Mesendoderm (in vitro differentiated cells): ENCODE measurements at regions not wholly inside any gene's neighbourhood (a gene's known extent, or its start where the extent isn't known, plus 50 kb on each side); places are given as distances from the start of the nearest gene placed in this dataset.

Experiments used
- DNase-seq: peaks from one replicate; pipeline ENCODE4 v3.0.0; 2013
- H2AK5ac ChIP-seq: 2 replicates; pipeline ENCODE4 v1.6.1; 2013; ENCODE audit warnings: low read length, inconsistent platforms
- H2BK120ac ChIP-seq: 2 replicates; pipeline ENCODE4 v1.6.1; 2013; ENCODE audit warnings: low read depth, mild to moderate bottlenecking, low read length, moderate library complexity, mixed read lengths
- H2BK15ac ChIP-seq: replicated peaks from 2 replicates; pipeline ENCODE4 v1.6.1; 2013; ENCODE audit warnings: low read depth, mild to moderate bottlenecking, moderate library complexity
- H2BK5ac ChIP-seq: 2 replicates; pipeline ENCODE4 v1.6.1; 2013; ENCODE audit warnings: low read length, inconsistent platforms
- H3K18ac ChIP-seq: 2 replicates; pipeline ENCODE4 v1.6.1; 2013; ENCODE audit warnings: mild to moderate bottlenecking, low read length, mixed read lengths
- H3K23ac ChIP-seq: one replicate; pipeline ENCODE4 v1.6.1; 2013; ENCODE audit warnings: low read length
- H3K27ac ChIP-seq: 2 replicates; pipeline ENCODE4 v1.5.1; 2013; ENCODE audit warnings: low read depth, mild to moderate bottlenecking, inconsistent platforms, low read length, moderate library complexity
- H3K27me3 ChIP-seq: 2 replicates; pipeline ENCODE4 v1.6.1; 2013; ENCODE audit warnings: low read length, control low read depth, mild to moderate bottlenecking, inconsistent platforms; ENCODE audit not compliant: insufficient read depth, poor library complexity
- H3K36me3 ChIP-seq: 2 replicates; pipeline ENCODE4 v1.6.1; 2013; ENCODE audit warnings: low read length, inconsistent platforms; ENCODE audit not compliant: control insufficient read depth, insufficient read depth
- H3K4ac ChIP-seq: one replicate; pipeline ENCODE4 v1.6.1; 2013; ENCODE audit warnings: low read depth, mild to moderate bottlenecking, low read length, moderate library complexity
- H3K4me1 ChIP-seq: 2 replicates; pipeline ENCODE4 v1.6.1; 2013; ENCODE audit warnings: low read depth, low read length, inconsistent platforms; ENCODE audit not compliant: control insufficient read depth
- H3K4me2 ChIP-seq: 2 replicates; pipeline ENCODE4 v1.6.1; 2013; ENCODE audit warnings: low read length
- H3K4me3 ChIP-seq: 2 replicates; pipeline ENCODE4 v1.5.1; 2013; ENCODE audit warnings: mild to moderate bottlenecking, low read length
- H3K56ac ChIP-seq: one replicate; pipeline ENCODE4 v1.6.1; 2013; ENCODE audit warnings: low read length
- H3K79me1 ChIP-seq: 2 replicates; pipeline ENCODE4 v1.6.1; 2013; ENCODE audit warnings: low read length, inconsistent platforms
- H3K79me2 ChIP-seq: 2 replicates; pipeline ENCODE4 v1.6.1; 2013; ENCODE audit warnings: mild to moderate bottlenecking, low read length; ENCODE audit not compliant: control insufficient read depth, insufficient read depth
- H3K9ac ChIP-seq: 2 replicates; pipeline ENCODE4 v1.6.1; 2013; ENCODE audit warnings: low read length, inconsistent platforms
- H4K5ac ChIP-seq: one replicate; pipeline ENCODE4 v1.6.1; 2013; ENCODE audit warnings: low read length
- H4K8ac ChIP-seq: one replicate; pipeline ENCODE4 v1.6.1; 2013; ENCODE audit warnings: low read depth, mild to moderate bottlenecking, control low read depth, low read length, moderate library complexity
- WGBS: extraction: QIAGEN DNeasy Blood & Tissue Kit; methylation state at CpG from one replicate; pipeline ENCODE4 v1.1.7; 2013; ENCODE audit warnings: low lambda C conversion rate, missing lambda C conversion rate; ENCODE audit not compliant: insufficient coverage; ENCODE audit errors: extremely low coverage; 5-methylcytosine and 5-hydroxymethylcytosine counted together

DNA sequence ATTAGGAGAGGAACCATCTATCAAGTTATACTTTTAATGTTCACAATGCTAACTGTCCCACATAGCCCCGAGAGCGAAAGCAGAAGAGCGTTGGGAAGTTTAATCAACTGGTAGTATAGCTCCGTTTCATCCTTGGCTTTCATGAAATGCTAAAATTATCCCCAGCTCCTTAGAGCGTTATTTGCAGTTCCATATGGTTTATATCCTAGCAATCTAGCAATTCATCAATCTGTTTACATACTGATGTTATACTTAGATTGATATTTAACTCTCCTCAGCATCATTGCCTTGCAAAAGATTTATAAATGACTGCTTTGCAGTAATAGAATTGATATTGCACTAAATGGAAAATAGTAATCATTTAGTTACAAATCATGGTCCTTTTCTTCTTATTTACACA, 419.8 kb downstream of the COG6 start:
- no peak overlapping the region for H3K23ac ChIP-seq
- no peak overlapping the region for H3K27ac ChIP-seq
- H3K18ac ChIP-seq: peak overlapping the region; percentile 70
- H3K79me1 ChIP-seq: no peaks in the 10 kb centered on the region
- no peak overlapping the region for H3K4me2 ChIP-seq
- H3K4ac ChIP-seq: no peak overlapping the region
- H2BK15ac ChIP-seq: no peak overlapping the region
- H3K27me3 ChIP-seq: no peaks in the 10 kb centered on the region
- H3K4me1 ChIP-seq: peaks cover 2% of the 10 kb centered on the region
- H3K4me3 ChIP-seq: no peak overlapping the region
- H3K79me2 ChIP-seq: no peaks in the 10 kb centered on the region
- H2AK5ac ChIP-seq: no peak overlapping the region
- no peak overlapping the region for H4K8ac ChIP-seq
- no peak for DNase-seq
- no CpG with 5 or more reads among the region's 5 CpGs for WGBS
- H2BK5ac ChIP-seq: no peak overlapping the region
- no peak overlapping the region for H3K9ac ChIP-seq
- H2BK120ac ChIP-seq: no peak overlapping the region
- no peak overlapping the region for H4K5ac ChIP-seq
- no peak overlapping the region for H3K56ac ChIP-seq
- H3K36me3 ChIP-seq: no peaks in the 10 kb centered on the region

DNA sequence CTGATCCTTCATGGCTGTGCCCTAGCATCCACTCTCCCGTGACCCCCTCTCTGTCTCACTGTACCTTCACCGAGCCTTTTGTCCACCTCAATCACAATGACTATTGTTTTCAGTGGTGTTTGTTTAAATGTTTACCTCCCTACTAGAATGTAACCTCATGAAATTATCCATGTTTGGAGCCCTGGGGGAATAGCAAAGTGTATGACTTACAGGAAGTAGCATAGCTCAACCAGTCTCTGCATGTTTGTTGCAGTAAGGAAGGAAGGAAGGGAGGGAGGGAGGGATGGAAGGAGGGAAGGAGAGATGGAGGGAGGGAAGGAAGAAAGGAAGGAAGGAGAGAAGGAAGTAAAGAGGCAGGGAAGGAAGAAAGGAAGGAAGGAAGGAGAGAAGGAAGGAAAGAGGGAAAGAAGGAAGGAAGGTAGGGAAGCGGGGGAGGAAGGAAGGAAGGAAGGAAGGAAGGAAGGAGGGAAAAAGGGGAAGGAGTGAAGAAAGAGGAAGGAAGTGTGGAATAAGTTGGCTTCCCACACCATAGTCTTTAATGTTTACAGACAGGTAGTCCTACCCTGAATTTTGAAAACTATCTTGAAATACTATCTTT, 421.4 kb downstream of the COG6 start:
- Histone ChIP-seq H3K4me2 (no peak overlapping the region), H3K36me3 (no peaks in the 10 kb centered on the region), H2BK5ac (no peak overlapping the region), H3K79me1 (no peaks in the 10 kb centered on the region), H3K23ac (no peak overlapping the region), H2AK5ac (no peak overlapping the region), H2BK120ac (no peak overlapping the region), H3K4me3 (no peak overlapping the region), H3K27me3 (no peaks in the 10 kb centered on the region), H3K4ac (no peak overlapping the region), H4K5ac (no peak overlapping the region), H3K18ac (no peak overlapping the region), H3K56ac (no peak overlapping the region), H3K9ac (no peak overlapping the region), H4K8ac (no peak overlapping the region), H3K79me2 (no peaks in the 10 kb centered on the region), H3K4me1 (peaks cover 2% of the 10 kb centered on the region), H3K27ac (no peak overlapping the region), H2BK15ac (no peak overlapping the region)
- no peak for DNase-seq
- WGBS: 33% methylated on average over 1 of the region's 3 CpGs

DNA sequence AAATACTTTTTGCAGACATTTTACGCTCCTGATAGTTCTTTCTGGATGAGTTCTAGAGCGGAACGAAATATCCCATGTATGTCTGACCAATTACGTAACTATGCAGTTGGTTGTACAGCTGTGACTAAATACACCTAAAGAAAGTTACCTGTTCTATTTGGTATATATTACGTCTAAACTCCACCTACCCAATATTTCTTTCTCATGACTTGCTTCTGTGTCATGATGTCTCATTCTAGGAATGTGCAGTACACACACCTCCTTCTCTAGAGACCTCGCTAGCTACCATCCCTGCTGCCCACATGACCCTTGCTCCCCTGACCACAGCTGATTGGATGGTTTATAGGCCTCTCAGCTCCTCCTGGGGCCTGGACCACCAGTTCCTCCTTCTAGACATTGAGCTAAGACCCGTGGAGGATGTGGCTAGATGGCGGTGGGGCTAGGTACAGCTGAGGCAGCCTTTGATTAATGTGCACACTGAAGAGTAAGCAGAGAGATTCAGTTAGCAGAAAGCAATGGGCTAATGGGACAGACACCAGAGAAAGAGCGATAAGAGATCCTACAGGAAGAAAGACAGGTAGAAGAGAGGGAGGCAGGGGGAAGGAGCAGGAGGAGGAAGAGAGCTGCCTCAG, 422.1 kb downstream of the COG6 start:
- Histone ChIP-seq H3K27ac (no peak overlapping the region), H3K4ac (no peak overlapping the region), H4K8ac (no peak overlapping the region), H3K23ac (no peak overlapping the region), H4K5ac (no peak overlapping the region), H3K4me2 (no peak overlapping the region), H3K18ac (no peak overlapping the region), H3K4me1 (peaks cover 2% of the 10 kb centered on the region), H3K9ac (no peak overlapping the region), H2AK5ac (no peak overlapping the region), H2BK120ac (no peak overlapping the region), H3K27me3 (no peaks in the 10 kb centered on the region), H3K79me2 (no peaks in the 10 kb centered on the region), H2BK15ac (no peak overlapping the region), H3K4me3 (no peak overlapping the region), H2BK5ac (no peak overlapping the region), H3K56ac (no peak overlapping the region), H3K79me1 (no peaks in the 10 kb centered on the region), H3K36me3 (no peaks in the 10 kb centered on the region)
- no peak for DNase-seq
- WGBS: 100% methylated on average over 1 of the region's 9 CpGs

DNA sequence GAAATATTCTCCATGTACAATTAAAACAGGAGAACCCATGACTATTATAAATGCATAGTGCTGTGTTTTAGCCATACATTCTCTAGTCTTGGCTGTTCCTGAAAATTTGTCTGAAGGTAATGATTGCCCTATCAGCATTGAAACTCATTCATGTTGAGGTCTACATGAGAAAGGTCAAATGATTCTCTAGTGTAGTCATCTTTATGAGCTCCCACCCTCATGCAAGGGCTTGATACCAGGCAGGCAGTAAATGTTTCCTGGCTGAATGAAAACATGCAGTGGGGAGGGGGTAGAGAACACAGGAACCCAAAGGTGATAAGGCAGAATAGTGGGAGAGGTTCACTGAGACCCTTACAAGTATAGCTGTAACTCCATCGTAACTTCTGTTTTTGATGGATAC, 424.3 kb downstream of the COG6 start:
- Histone ChIP-seq H3K79me1 (no peaks in the 10 kb centered on the region), H4K8ac (no peak overlapping the region), H3K23ac (no peak overlapping the region), H3K18ac (no peak overlapping the region), H3K4me1 (no peaks in the 10 kb centered on the region), H3K36me3 (no peaks in the 10 kb centered on the region), H3K56ac (no peak overlapping the region), H4K5ac (no peak overlapping the region), H3K9ac (no peak overlapping the region), H3K4ac (no peak overlapping the region), H3K4me2 (no peak overlapping the region), H3K27ac (no peak overlapping the region), H2BK120ac (no peak overlapping the region), H3K79me2 (no peaks in the 10 kb centered on the region), H2AK5ac (no peak overlapping the region), H3K4me3 (no peak overlapping the region), H3K27me3 (no peaks in the 10 kb centered on the region), H2BK5ac (no peak overlapping the region), H2BK15ac (no peak overlapping the region)
- no CpG with 5 or more reads among the region's 1 CpG for WGBS
- no peak for DNase-seq

GRCh38 chr13:40080676-40081075, 425.2 kb downstream of the COG6 start:
- H3K4me1 ChIP-seq: no peaks in the 10 kb centered on the region
- no peak overlapping the region for H2BK5ac ChIP-seq
- H3K9ac ChIP-seq: no peak overlapping the region
- no peak overlapping the region for H3K18ac ChIP-seq
- H2BK120ac ChIP-seq: no peak overlapping the region
- no peaks in the 10 kb centered on the region for H3K36me3 ChIP-seq
- H3K4me3 ChIP-seq: no peak overlapping the region
- no peak overlapping the region for H4K8ac ChIP-seq
- no peak overlapping the region for H3K56ac ChIP-seq
- H4K5ac ChIP-seq: no peak overlapping the region
- H3K4me2 ChIP-seq: no peak overlapping the region
- no peaks in the 10 kb centered on the region for H3K79me1 ChIP-seq
- H3K4ac ChIP-seq: no peak overlapping the region
- H3K27ac ChIP-seq: no peak overlapping the region
- no peak overlapping the region for H2AK5ac ChIP-seq
- no peak overlapping the region for H2BK15ac ChIP-seq
- DNase-seq: no peak
- no peaks in the 10 kb centered on the region for H3K27me3 ChIP-seq
- no CpG with 5 or more reads among the region's 2 CpGs for WGBS
- no peak overlapping the region for H3K23ac ChIP-seq
- no peaks in the 10 kb centered on the region for H3K79me2 ChIP-seq

DNA sequence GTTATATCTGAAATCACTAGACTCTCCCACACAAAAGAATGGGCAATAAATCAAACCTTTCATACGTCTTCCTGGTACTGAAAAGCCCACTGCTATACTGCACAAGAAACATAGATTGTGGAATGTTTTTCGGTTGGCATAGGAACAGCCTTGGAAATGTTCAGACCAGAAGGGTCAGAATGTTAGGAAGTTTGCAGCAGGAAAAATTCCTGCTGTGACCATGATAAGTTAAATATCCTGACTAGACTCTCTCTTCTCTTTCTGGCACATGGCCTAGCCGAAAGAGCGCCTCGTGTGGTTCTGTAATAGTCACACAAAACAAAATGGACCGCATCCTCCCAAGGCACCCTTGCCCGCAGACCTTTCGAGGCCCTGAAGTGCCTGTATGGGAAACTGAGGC, 427.2 kb downstream of the COG6 start:
- Histone ChIP-seq H4K8ac (no peak overlapping the region), H3K36me3 (no peaks in the 10 kb centered on the region), H3K56ac (no peak overlapping the region), H2BK5ac (no peak overlapping the region), H4K5ac (no peak overlapping the region), H2BK120ac (no peak overlapping the region), H3K79me2 (no peaks in the 10 kb centered on the region), H3K79me1 (no peaks in the 10 kb centered on the region), H3K27ac (no peak overlapping the region), H3K18ac (no peak overlapping the region), H3K4me1 (no peaks in the 10 kb centered on the region), H3K4me2 (no peak overlapping the region), H3K9ac (no peak overlapping the region), H3K4me3 (no peak overlapping the region), H2BK15ac (no peak overlapping the region), H3K27me3 (no peaks in the 10 kb centered on the region), H3K23ac (no peak overlapping the region), H3K4ac (peak overlapping the region; percentile 50), H2AK5ac (no peak overlapping the region)
- WGBS: no CpG with 5 or more reads among the region's 8 CpGs
- DNase-seq: no peak
